Fibroblast of the aortic adventitia (primary cell): ENCODE measurements at regions not wholly inside any gene's neighbourhood (a gene's known extent, or its start where the extent isn't known, plus 50 kb on each side); places are given as distances from the start of the nearest gene placed in this dataset.
"Not testable (repeated sequence)": the region's sequence is repeated elsewhere in the genome, so short reads cannot be mapped to it uniquely, and the experiment has no call there.

ENCODE experiments used
- DNase-seq: peaks from one replicate; pipeline ENCODE4 v3.0.0-alpha.2; 2010; ENCODE audit warnings: low read depth
- H3K4me3 ChIP-seq: 2 replicates; pipeline ENCODE4 v1.5.1; 2011; ENCODE audit warnings: low read depth, mild to moderate bottlenecking, control low read depth, low read length, moderate library complexity
- CTCF ChIP-seq: IDR thresholded peaks from 2 replicates; pipeline ENCODE4 v1.5.1; 2011; ENCODE audit warnings: mild to moderate bottlenecking, low read length, control low read depth, inconsistent platforms; ENCODE audit not compliant: insufficient read depth

- H3K4me3 ChIP-seq = no peak overlapping the region
- DNase-seq = no peak
- no peak for TF ChIP-seq CTCF
Measured at GRCh38 chr13:48817166-48817802, 158.4 kb upstream of the FNDC3A start.

- no peak overlapping the region for H3K4me3 ChIP-seq
- no peak for TF ChIP-seq CTCF
- peak; percentile 92 for DNase-seq
Measured at GRCh38 chr13:48818495-48819356, 157.0 kb upstream of the FNDC3A start.

GRCh38 chr13:48819376-48819775 lies 156.3 kb upstream of the FNDC3A start:
- TF ChIP-seq CTCF = no peak

GRCh38 chr13:48819899-48820298 lies 155.8 kb upstream of the FNDC3A start:
- no peak for DNase-seq
- TF ChIP-seq CTCF = no peak
- H3K4me3 ChIP-seq = no peak overlapping the region

More at GRCh38 chr13:48819376-48819775, 156.3 kb upstream of the FNDC3A start:
- no peak for DNase-seq
- H3K4me3 ChIP-seq = no peak overlapping the region

- not testable (repeated sequence) for H3K4me3 ChIP-seq, DNase-seq
Measured at GRCh38 chr13:48823526-48823925, 152.2 kb upstream of the FNDC3A start.

GRCh38 chr13:48826039-48826438 lies 149.7 kb upstream of the FNDC3A start:
- no peak for TF ChIP-seq CTCF
- no peak for DNase-seq
- no peak overlapping the region for H3K4me3 ChIP-seq

- DNase-seq, H3K4me3 ChIP-seq: not testable (repeated sequence)
Measured at GRCh38 chr13:48826922-48827454, 148.7 kb upstream of the FNDC3A start.
